HCT116 (cell line): ENCODE measurements at regions not wholly inside any gene's neighbourhood (a gene's known extent, or its start where the extent isn't known, plus 50 kb on each side); places are given as distances from the start of the nearest gene placed in this dataset.

Experiments
- FOSL1 ChIP-seq: IDR thresholded peaks from 2 replicates; pipeline ENCODE4 v1.6.1; 2012; ENCODE audit warnings: low read depth
- MAX ChIP-seq: IDR thresholded peaks from 2 replicates; pipeline ENCODE4 v1.6.1; 2012
- ZNF274 ChIP-seq: fragments of 200-500 bp; sonication (Bioruptor generic); IDR thresholded peaks from 2 replicates; pipeline ENCODE4 v1.6.1; 2014; ENCODE audit warnings: mild to moderate bottlenecking, low read depth, low read length, inconsistent platforms
- TF ChIP-seq, protein P1 (sequence below): IDR thresholded peaks from 2 replicates; pipeline ENCODE4 v1.6.1; 2011; ENCODE audit warnings: mild to moderate bottlenecking, low read length, moderate library complexity; ENCODE audit not compliant: insufficient replicate concordance; ENCODE audit errors: extremely low read depth

GRCh38 chr6:130583268-130583667 is 217.5 kb downstream of the TMEM200A start:
- TF ChIP-seq ZNF274 (no peak), FOSL1 (no peak), MAX (no peak)
- TF ChIP-seq, protein P1, sequence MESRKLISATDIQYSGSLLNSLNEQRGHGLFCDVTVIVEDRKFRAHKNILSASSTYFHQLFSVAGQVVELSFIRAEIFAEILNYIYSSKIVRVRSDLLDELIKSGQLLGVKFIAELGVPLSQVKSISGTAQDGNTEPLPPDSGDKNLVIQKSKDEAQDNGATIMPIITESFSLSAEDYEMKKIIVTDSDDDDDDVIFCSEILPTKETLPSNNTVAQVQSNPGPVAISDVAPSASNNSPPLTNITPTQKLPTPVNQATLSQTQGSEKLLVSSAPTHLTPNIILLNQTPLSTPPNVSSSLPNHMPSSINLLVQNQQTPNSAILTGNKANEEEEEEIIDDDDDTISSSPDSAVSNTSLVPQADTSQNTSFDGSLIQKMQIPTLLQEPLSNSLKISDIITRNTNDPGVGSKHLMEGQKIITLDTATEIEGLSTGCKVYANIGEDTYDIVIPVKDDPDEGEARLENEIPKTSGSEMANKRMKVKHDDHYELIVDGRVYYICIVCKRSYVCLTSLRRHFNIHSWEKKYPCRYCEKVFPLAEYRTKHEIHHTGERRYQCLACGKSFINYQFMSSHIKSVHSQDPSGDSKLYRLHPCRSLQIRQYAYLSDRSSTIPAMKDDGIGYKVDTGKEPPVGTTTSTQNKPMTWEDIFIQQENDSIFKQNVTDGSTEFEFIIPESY = no peak
